IPS-NIHi11 (cell line): ENCODE measurements at regions not wholly inside any gene's neighbourhood (a gene's known extent, or its start where the extent isn't known, plus 50 kb on each side); places are given as distances from the start of the nearest gene placed in this dataset.
"Not testable (repeated sequence)": the region's sequence is repeated elsewhere in the genome, so short reads cannot be mapped to it uniquely, and the experiment has no call there.

Source experiments
- DNase-seq: peaks from one replicate; pipeline ENCODE4 v3.0.0; 2012; ENCODE audit warnings: mixed read lengths, low spot score

GRCh38 chr16:14384745-14385144 is 245.3 kb downstream of the PARN start:
- DNase-seq = no peak

- DNase-seq = not testable (repeated sequence)
Observed at GRCh38 chr16:14383844-14384243, 246.2 kb downstream of the PARN start.

- DNase-seq = no peak
Observed at GRCh38 chr16:14378689-14379467, 251.2 kb downstream of the PARN start.

- peak; percentile 48 for DNase-seq
Observed at GRCh38 chr16:14378131-14378551, 251.9 kb downstream of the PARN start.

- DNase-seq = no peak
Observed at GRCh38 chr16:14377326-14377725, 252.7 kb downstream of the PARN start.

GRCh38 chr16:14375132-14375491 is 254.9 kb downstream of the PARN start:
- no peak for DNase-seq

GRCh38 chr16:14374451-14375131 is 255.5 kb downstream of the PARN start:
- no peak for DNase-seq

- no peak for DNase-seq
Observed at GRCh38 chr16:14373896-14374295, 256.2 kb downstream of the PARN start.

GRCh38 chr16:14373406-14373805 is 256.7 kb downstream of the PARN start:
- no peak for DNase-seq

- peak; percentile 71 for DNase-seq
Observed at GRCh38 chr16:14372471-14372870, 257.6 kb downstream of the PARN start.

GRCh38 chr16:14371778-14372431 is 258.2 kb downstream of the PARN start:
- DNase-seq = peak; percentile 83

- DNase-seq = no peak
Observed at GRCh38 chr16:14370736-14371234, 259.3 kb downstream of the PARN start.

- no peak for DNase-seq
Observed at GRCh38 chr16:14369734-14370598, 260.1 kb downstream of the PARN start.

- DNase-seq = no peak
Observed at GRCh38 chr16:14368399-14368798, 261.7 kb downstream of the PARN start.

GRCh38 chr16:14366974-14367707 is 262.9 kb downstream of the PARN start:
- no peak for DNase-seq

GRCh38 chr16:14366447-14366846 is 263.6 kb downstream of the PARN start:
- DNase-seq = no peak

GRCh38 chr16:14365200-14365851 is 264.7 kb downstream of the PARN start:
- DNase-seq = no peak

- DNase-seq = peak; percentile 54
Observed at GRCh38 chr16:14364386-14365199, 265.5 kb downstream of the PARN start.

- DNase-seq = no peak
Observed at GRCh38 chr16:14364112-14364385, 266.0 kb downstream of the PARN start.

GRCh38 chr16:14362774-14363371 is 267.2 kb downstream of the PARN start:
- DNase-seq = no peak
